GM19455 (cell line): ENCODE measurements at regions not wholly inside any gene's neighbourhood (a gene's known extent, or its start where the extent isn't known, plus 50 kb on each side); places are given as distances from the start of the nearest gene placed in this dataset.
"Not testable (repeated sequence)": the region's sequence is repeated elsewhere in the genome, so short reads cannot be mapped to it uniquely, and the experiment has no call there.

Experiments used
- ATAC-seq: cut with Tn5 transposase; IDR thresholded peaks from one replicate; pipeline ENCODE4 v1.9.1; 2021; ENCODE audit not compliant: unreplicated experiment

DNA sequence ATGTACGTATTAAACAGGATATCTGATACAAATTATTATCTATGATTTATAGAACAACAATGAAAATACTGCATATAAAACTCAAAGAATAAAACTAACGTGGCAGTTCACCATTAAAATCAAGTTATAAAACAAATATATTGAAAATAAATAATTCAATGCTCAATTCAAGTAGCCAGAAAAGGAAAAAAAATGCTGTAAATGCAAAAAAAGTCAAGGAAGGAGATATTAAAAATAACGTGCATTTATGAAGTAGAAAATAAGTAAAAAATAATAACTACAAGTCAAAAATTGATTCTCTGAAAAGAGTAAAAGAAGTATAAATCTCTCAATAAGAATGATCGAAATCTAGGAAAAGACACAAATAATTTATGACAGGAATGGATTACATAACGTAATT, 460.5 kb upstream of the CD180 start:
- no peak for ATAC-seq

- ATAC-seq = no peak
Measured at GRCh38 chr5:67652201-67652600, 455.6 kb upstream of the CD180 start.

- no peak for ATAC-seq
Measured at GRCh38 chr5:67651180-67651579, 454.6 kb upstream of the CD180 start.

DNA sequence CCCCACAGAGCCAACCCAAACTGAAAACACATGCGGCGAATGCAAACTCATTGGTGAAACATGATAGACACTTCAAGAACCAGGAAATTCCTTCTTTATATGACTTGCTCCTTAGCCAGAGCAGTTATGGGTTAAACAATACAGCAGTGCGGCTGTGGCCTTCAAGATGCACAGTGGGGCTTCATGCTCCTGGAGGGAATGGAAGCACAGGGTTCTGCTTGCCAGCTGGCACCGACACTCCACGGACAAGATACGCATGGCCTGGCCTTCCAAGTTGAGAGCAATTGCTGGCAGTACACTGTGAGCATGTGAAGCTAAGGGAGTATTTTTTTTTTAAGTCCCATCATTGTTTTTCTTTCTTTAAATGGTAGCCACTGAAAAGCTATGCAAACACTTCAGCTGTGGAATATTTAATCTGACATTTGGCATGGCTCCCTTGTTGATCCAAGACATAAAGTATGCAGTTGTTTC, 451.6 kb upstream of the CD180 start:
- ATAC-seq = no peak

- no peak for ATAC-seq
Measured at GRCh38 chr5:67647772-67648171, 451.2 kb upstream of the CD180 start.

- ATAC-seq = no peak
Measured at GRCh38 chr5:67644221-67644920, 447.8 kb upstream of the CD180 start.

- no peak for ATAC-seq
Measured at GRCh38 chr5:67643536-67643935, 446.9 kb upstream of the CD180 start.

GRCh38 chr5:67639976-67640375, 443.4 kb upstream of the CD180 start:
- no peak for ATAC-seq

GRCh38 chr5:67639313-67639712, 442.7 kb upstream of the CD180 start:
- no peak for ATAC-seq

GRCh38 chr5:67636850-67637524, 440.4 kb upstream of the CD180 start:
- ATAC-seq = no peak

- ATAC-seq = no peak
Measured at GRCh38 chr5:67636091-67636490, 439.5 kb upstream of the CD180 start.

- ATAC-seq = not testable (repeated sequence)
Measured at GRCh38 chr5:67627079-67627478, 430.5 kb upstream of the CD180 start.

DNA sequence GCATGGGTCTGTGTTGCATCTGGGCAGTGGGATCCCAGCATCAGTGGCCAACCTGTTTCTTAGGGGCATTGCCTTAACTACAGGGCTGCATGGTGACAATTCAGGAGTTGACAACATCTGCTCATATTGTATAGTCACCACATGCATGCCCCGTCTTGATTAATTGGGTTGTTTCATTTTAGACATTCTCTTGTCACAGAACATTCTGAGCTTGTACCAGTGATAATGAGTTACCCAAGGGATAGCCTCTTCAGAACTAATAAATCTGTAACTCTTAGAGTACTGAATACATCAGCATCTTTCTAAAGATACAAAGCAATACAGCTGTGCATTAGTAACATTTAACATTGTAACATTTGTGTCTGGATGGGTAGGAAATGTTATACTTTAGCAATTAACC, 426.5 kb upstream of the CD180 start:
- no peak for ATAC-seq

- no peak for ATAC-seq
Measured at GRCh38 chr5:67620424-67621397, 424.1 kb upstream of the CD180 start.

GRCh38 chr5:67619636-67620035, 423.0 kb upstream of the CD180 start:
- no peak for ATAC-seq

GRCh38 chr5:67619235-67619634, 422.6 kb upstream of the CD180 start:
- no peak for ATAC-seq

GRCh38 chr5:67617051-67617450, 420.5 kb upstream of the CD180 start:
- no peak for ATAC-seq

- ATAC-seq = no peak
Measured at GRCh38 chr5:67612961-67613360, 416.4 kb upstream of the CD180 start.

DNA sequence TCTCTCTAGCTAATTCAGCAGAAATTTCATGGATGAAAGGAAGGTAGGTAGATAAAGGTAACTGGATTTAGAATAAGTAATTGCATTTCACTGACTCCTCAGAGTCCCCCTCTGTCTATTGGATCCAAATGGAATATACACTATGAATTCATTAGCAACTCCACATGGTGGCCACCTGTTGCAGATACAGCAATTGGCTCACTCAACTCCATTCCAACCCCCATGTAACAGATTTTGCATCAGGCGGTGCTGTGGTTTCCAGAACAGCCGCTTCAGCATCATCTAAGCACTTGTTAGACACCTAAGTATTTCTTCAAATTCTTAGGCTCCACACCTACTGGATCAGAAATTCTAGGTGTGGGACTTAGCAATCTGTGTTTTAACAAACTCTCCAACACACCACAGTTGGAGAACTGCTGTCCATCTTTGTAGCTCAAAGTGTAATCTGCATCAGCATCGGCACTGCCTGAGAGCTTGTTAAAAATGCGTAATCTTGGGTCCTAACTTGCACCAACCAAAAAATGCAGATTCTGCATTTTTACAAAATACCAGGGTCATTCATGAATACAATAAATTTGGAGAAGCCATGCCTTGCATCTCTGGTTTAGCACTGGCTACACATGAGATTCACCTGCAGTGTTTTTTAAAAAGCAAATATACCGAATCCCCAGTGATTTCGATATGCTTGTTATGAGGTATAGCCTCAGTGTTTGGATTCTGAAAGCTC, 413.8 kb upstream of the CD180 start:
- ATAC-seq = no peak

DNA sequence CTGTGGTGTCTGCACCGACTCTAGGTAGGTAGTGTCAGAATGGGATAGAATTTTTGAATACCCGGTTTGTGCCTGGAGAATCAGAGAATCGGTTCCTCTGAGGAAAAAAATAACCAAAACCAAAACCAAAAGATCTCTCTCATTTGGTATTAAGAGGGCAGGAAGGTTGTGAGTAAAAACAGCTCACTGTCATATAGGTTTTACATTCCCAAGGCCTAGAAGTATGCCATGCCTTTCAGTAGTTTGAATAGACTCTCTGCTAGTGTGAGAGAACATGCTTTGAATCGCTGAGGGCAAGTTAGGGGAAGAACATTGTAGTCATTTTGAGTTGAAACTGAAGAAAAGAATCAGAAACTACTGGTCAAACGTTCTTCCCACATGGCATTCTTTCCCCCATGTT, 411.4 kb upstream of the CD180 start:
- no peak for ATAC-seq

DNA sequence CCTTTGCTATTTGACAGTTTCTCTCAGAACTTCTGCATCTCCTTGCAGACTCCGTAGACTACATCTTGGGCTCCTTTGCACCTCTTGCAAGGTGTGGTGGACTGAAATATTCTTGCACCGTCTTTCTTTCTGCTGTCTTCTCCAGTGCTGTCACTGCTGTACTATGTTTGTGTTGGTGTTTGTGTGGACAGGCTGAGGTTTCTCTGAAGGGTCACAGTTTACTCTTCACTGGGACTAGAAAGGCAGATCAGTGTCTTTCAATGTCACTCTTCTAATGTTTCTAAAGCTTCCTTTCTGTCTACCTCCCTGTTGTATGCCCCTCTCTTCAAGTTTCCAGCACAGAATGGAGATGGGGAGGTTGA, 410.0 kb upstream of the CD180 start:
- no peak for ATAC-seq
